ENCODE measurements at regions not wholly inside any gene's neighbourhood (a gene's known extent, or its start where the extent isn't known, plus 50 kb on each side); places are given as distances from the start of the nearest gene placed in this dataset.

- H3K4me2 ChIP-seq (ENCODE audit: low read length) = no peak overlapping the region
- H3K9me3 ChIP-seq (ENCODE audit: control insufficient read depth in 1 of 2, insufficient read depth in 1 of 2, low read depth in 1 of 2, low read length in 2 of 2) = no peaks in the 10 kb centered on the region
- no peak overlapping the region for H2AFZ ChIP-seq (ENCODE audit: low read depth, low read length, poor library complexity, severe bottlenecking)
- DNase-seq (ENCODE audit: low read depth, low spot score) (no peak), ATAC-seq (no peak)
- intact Hi-C loops (cut with micrococcal nuclease) = no loop called here
- H3K4me1 ChIP-seq (ENCODE audit: control insufficient read depth in 1 of 2, insufficient read depth in 2 of 2, low read length in 2 of 2) = no peaks in the 10 kb centered on the region
- H3K79me2 ChIP-seq (ENCODE audit: insufficient read depth, low read length) = no peaks in the 10 kb centered on the region
- ChIA-PET POLR2A (no interaction called here), RAD21 (ENCODE audit: low non-redundant PET in 1 of 2, low total read pairs in 2 of 2, uncharacterized antibody in 2 of 2, unreplicated experiment in 2 of 2) (no interaction called here), CTCF (no interaction called here)
- H3K27me3 ChIP-seq (ENCODE audit: insufficient read depth, low read length) = peaks cover 86% of the 10 kb centered on the region
- TF ChIP-seq ZNF274 (IDR thresholded peaks at IDR 0.05; ENCODE audit: low read depth, low read length) = no peak
- TF ChIP-seq RAD21 (IDR thresholded peaks at IDR 0.05; ENCODE audit: low read depth) = no peak
- no peak overlapping the region for H3K9ac ChIP-seq (ENCODE audit: low read length)
- H3K9me2 ChIP-seq (ENCODE audit: insufficient read depth) = no peaks in the 10 kb centered on the region
- H3K36me3 ChIP-seq (ENCODE audit: control insufficient read depth in 1 of 2, insufficient read depth in 2 of 2, low read length in 2 of 2) = no peaks in the 10 kb centered on the region
- H3K4me3 ChIP-seq (replicated peaks in 1 of 2; ENCODE audit: low read depth in 1 of 2, low read length in 2 of 2) = no peak overlapping the region
- no peaks in the 10 kb centered on the region for H4K20me1 ChIP-seq (ENCODE audit: insufficient read depth)
- BruUV-seq (replicated peaks) = no TSS peak
- no peak overlapping the region for H3K27ac ChIP-seq (ENCODE audit: low read depth, low read length)
These were observed 117.8 kb upstream of the NCK2 start for GRCh38 chr2:105626966-105627340.

- DNase-seq (ENCODE audit: low read depth, low spot score) = no peak
- Histone ChIP-seq H3K27me3 (ENCODE audit: insufficient read depth, low read length) (peaks cover 86% of the 10 kb centered on the region), H3K36me3 (ENCODE audit: control insufficient read depth in 1 of 2, insufficient read depth in 2 of 2, low read length in 2 of 2) (no peaks in the 10 kb centered on the region), H4K20me1 (ENCODE audit: insufficient read depth) (no peaks in the 10 kb centered on the region), H3K9me3 (ENCODE audit: control insufficient read depth in 1 of 2, insufficient read depth in 1 of 2, low read depth in 1 of 2, low read length in 2 of 2) (no peaks in the 10 kb centered on the region), H3K79me2 (ENCODE audit: insufficient read depth, low read length) (no peaks in the 10 kb centered on the region), H3K4me1 (ENCODE audit: control insufficient read depth in 1 of 2, insufficient read depth in 2 of 2, low read length in 2 of 2) (no peaks in the 10 kb centered on the region), H3K27ac (ENCODE audit: low read depth, low read length) (no peak overlapping the region), H3K4me2 (ENCODE audit: low read length) (no peak overlapping the region), H3K9ac (ENCODE audit: low read length) (no peak overlapping the region), H3K9me2 (ENCODE audit: insufficient read depth) (no peaks in the 10 kb centered on the region), H2AFZ (ENCODE audit: low read depth, low read length, poor library complexity, severe bottlenecking) (no peak overlapping the region), H3K4me3 (replicated peaks in 1 of 2; ENCODE audit: low read depth in 1 of 2, low read length in 2 of 2) (no peak overlapping the region)
- ChIA-PET POLR2A (no interaction called here), CTCF (no interaction called here), RAD21 (ENCODE audit: low non-redundant PET in 1 of 2, low total read pairs in 2 of 2, uncharacterized antibody in 2 of 2, unreplicated experiment in 2 of 2) (no interaction called here)
- TF ChIP-seq MAX (IDR thresholded peaks at IDR 0.05) = no peak
- intact Hi-C loops (cut with micrococcal nuclease) = no loop called here
- no peak for ATAC-seq
- no TSS peak for BruUV-seq (replicated peaks)
These were observed 118.3 kb upstream of the NCK2 start for GRCh38 chr2:105626212-105626965.

All from HCT116 (cell line).